IMR-90 (cell line): ENCODE measurements at regions not wholly inside any gene's neighbourhood (a gene's known extent, or its start where the extent isn't known, plus 50 kb on each side); places are given as distances from the start of the nearest gene placed in this dataset.

Experiments
- ATAC-seq: fragments of 200-7000 bp; cut with Tn5 transposase; 2 replicates; pipeline ENCODE4 v1.9.1; 2020; ENCODE audit warnings: low read depth, mild to moderate bottlenecking, moderate library complexity
- BruUV-seq: library from RNA; stranded (reverse); fragments of 400-500 nt; replicated peaks from 2 replicates; lab custom pipeline; 2021; lab: Mats Ljungman, UMichigan
- CTCF ChIA-PET: fragments of 300-600 bp; formaldehyde crosslinking; extraction: SDS; loops from one replicate; lab custom pipeline; 2021; ENCODE audit warnings: antibody characterized with exemption; lab: Yijun Ruan, JAX
- POLR2A ChIA-PET: fragments of 300-600 bp; sonication (Branson Sonifier 250); formaldehyde crosslinking; loops from one replicate; lab custom pipeline; 2022; ENCODE audit warnings: antibody characterized with exemption; ENCODE audit not compliant: unreplicated experiment; lab: Charles Lee
- DNase-seq: peaks from one replicate; pipeline ENCODE4 v3.0.0; 2013
- H2AFZ ChIP-seq: replicated peaks from 2 replicates; pipeline ENCODE3; 2013; ENCODE audit warnings: low read length, mild to moderate bottlenecking; ENCODE audit not compliant: poor library complexity
- H2AK5ac ChIP-seq: 2 replicates; pipeline ENCODE4 v1.6.1; 2013; ENCODE audit warnings: low read depth, low read length, inconsistent platforms
- H2AK9ac ChIP-seq: replicated peaks from 2 replicates; pipeline ENCODE3; 2013; ENCODE audit warnings: mild to moderate bottlenecking, low read depth, low read length, moderate library complexity; ENCODE audit not compliant: poor library complexity
- H2BK120ac ChIP-seq: 2 replicates; pipeline ENCODE4 v1.6.1; 2013; ENCODE audit warnings: low read depth, low read length, inconsistent platforms
- H2BK15ac ChIP-seq: 3 replicates; pipeline ENCODE4 v1.6.1; 2013; ENCODE audit warnings: low read depth, low read length, inconsistent platforms
- H2BK20ac ChIP-seq: 2 replicates; pipeline ENCODE4 v1.6.1; 2013; ENCODE audit warnings: low read depth, mild to moderate bottlenecking, inconsistent platforms, low read length, moderate library complexity
- H2BK5ac ChIP-seq: 2 replicates; pipeline ENCODE4 v1.6.1; 2013; ENCODE audit warnings: mild to moderate bottlenecking, low read depth, low read length, inconsistent platforms; ENCODE audit not compliant: poor library complexity, severe bottlenecking
- H3K14ac ChIP-seq: replicated peaks from 2 replicates; pipeline ENCODE4 v1.6.1; 2013; ENCODE audit warnings: low read depth, low read length, inconsistent platforms
- H3K18ac ChIP-seq: 2 replicates; pipeline ENCODE4 v1.6.1; 2013; ENCODE audit warnings: low read depth, low read length, control low read depth
- H3K23ac ChIP-seq: 2 replicates; pipeline ENCODE4 v1.6.1; 2013; ENCODE audit warnings: low read depth, low read length, inconsistent platforms
- H3K27ac ChIP-seq: 2 replicates; pipeline ENCODE4 v1.5.1; 2013; ENCODE audit warnings: mild to moderate bottlenecking, control low read depth, low read length; ENCODE audit not compliant: insufficient read depth
- H3K27me3 ChIP-seq: 2 replicates; pipeline ENCODE4 v1.6.1; 2013; ENCODE audit warnings: low read length; ENCODE audit not compliant: control insufficient read depth, insufficient read depth
- H3K36me3 ChIP-seq: 2 replicates; pipeline ENCODE4 v1.6.1; 2013; ENCODE audit warnings: low read length, mixed read lengths; ENCODE audit not compliant: control insufficient read depth, insufficient read depth
- H3K4ac ChIP-seq: 2 replicates; pipeline ENCODE4 v1.6.1; 2013; ENCODE audit warnings: low read depth, low read length, inconsistent platforms
- H3K4me1 ChIP-seq: 2 replicates; pipeline ENCODE4 v1.6.1; 2013; ENCODE audit warnings: low read length, mixed read lengths; ENCODE audit not compliant: control insufficient read depth, insufficient read depth
- H3K4me2 ChIP-seq: 2 replicates; pipeline ENCODE4 v1.6.1; 2013; ENCODE audit warnings: low read depth, mild to moderate bottlenecking, control low read depth, low read length, moderate library complexity
- H3K4me3 ChIP-seq: 2 replicates; pipeline ENCODE4 v1.5.1; 2013; ENCODE audit warnings: low read depth, mild to moderate bottlenecking, control low read depth, low read length, moderate library complexity; ENCODE audit not compliant: insufficient read depth
- H3K56ac ChIP-seq: 2 replicates; pipeline ENCODE4 v1.6.1; 2013; ENCODE audit warnings: low read length, inconsistent platforms; ENCODE audit not compliant: insufficient read depth; ENCODE audit errors: extremely low read depth
- H3K79me1 ChIP-seq, 2 experiments: 2 replicates each; pipeline ENCODE4 v1.6.1; 2013; ENCODE audit warnings: low read length in 2 of 2, inconsistent platforms in 1 of 2, low read depth in 1 of 2
- H3K9ac ChIP-seq: 2 replicates; pipeline ENCODE4 v1.6.1; 2013; ENCODE audit warnings: low read depth, low read length, control low read depth
- H3K9me1 ChIP-seq: 2 replicates; pipeline ENCODE4 v1.6.1; 2013; ENCODE audit warnings: low read length, inconsistent platforms; ENCODE audit not compliant: insufficient read depth
- H3K9me3 ChIP-seq: 2 replicates; pipeline ENCODE4 v1.6.1; 2013; ENCODE audit warnings: low read length; ENCODE audit not compliant: control insufficient read depth, insufficient read depth
- H4K20me1 ChIP-seq: 2 replicates; pipeline ENCODE4 v1.6.1; 2013; ENCODE audit warnings: low read length, inconsistent platforms; ENCODE audit not compliant: insufficient read depth
- H4K5ac ChIP-seq: 2 replicates; pipeline ENCODE4 v1.6.1; 2013; ENCODE audit warnings: mild to moderate bottlenecking, low read depth, low read length, control low read depth
- H4K8ac ChIP-seq, 2 experiments: 2 replicates each; pipeline ENCODE4 v1.6.1; 2013; ENCODE audit warnings: low read depth in 2 of 2, low read length in 2 of 2, control low read depth in 1 of 2, inconsistent platforms in 1 of 2
- H4K91ac ChIP-seq: 2 replicates; pipeline ENCODE4 v1.6.1; 2013; ENCODE audit warnings: low read depth, low read length, inconsistent platforms; ENCODE audit not compliant: insufficient read depth
- BHLHE40 ChIP-seq: fragments of 150-350 bp; IDR thresholded peaks from 2 replicates; pipeline ENCODE4 v1.6.1; 2016; ENCODE audit warnings: mild to moderate bottlenecking, low read depth, low read length
- CHD1 ChIP-seq: IDR thresholded peaks from 2 replicates; pipeline ENCODE4 v1.6.1; 2012; ENCODE audit warnings: low read depth, low read length, improper control_type of control experiment
- ELK1 ChIP-seq: fragments of 150-350 bp; IDR thresholded peaks from 2 replicates; pipeline ENCODE4 v1.6.1; 2016; ENCODE audit warnings: low read depth, mild to moderate bottlenecking, low read length, moderate library complexity, borderline replicate concordance
- MAFK ChIP-seq: IDR thresholded peaks from 2 replicates; pipeline ENCODE4 v1.6.1; 2012; ENCODE audit warnings: low read depth, low read length, improper control_type of control experiment
- POLR2A ChIP-seq: IDR thresholded peaks from 2 replicates; pipeline ENCODE4 v1.6.1; 2012; ENCODE audit warnings: mild to moderate bottlenecking, low read depth, low read length
- RCOR1 ChIP-seq: IDR thresholded peaks from 2 replicates; pipeline ENCODE4 v1.6.1; 2012; ENCODE audit warnings: mild to moderate bottlenecking, low read length, improper control_type of control experiment; ENCODE audit not compliant: insufficient replicate concordance
- RFX5 ChIP-seq: IDR thresholded peaks from 2 replicates; pipeline ENCODE4 v1.8.0; 2012; ENCODE audit warnings: low read depth, mild to moderate bottlenecking, low read length, moderate library complexity
- SMC3 ChIP-seq: fragments of 150-350 bp; IDR thresholded peaks from 2 replicates; pipeline ENCODE4 v1.6.1; 2016; ENCODE audit warnings: low read depth, mild to moderate bottlenecking, antibody characterized with exemption, low read length, moderate library complexity
- WGBS, 2 experiments: methylation state at CpG; one replicate each; pipeline versions ENCODE4 v1.1.5 to v1.1.7; 2013; ENCODE audit warnings: missing lambda C conversion rate in 2 of 2; ENCODE audit not compliant: insufficient read length in 1 of 2; ENCODE audit errors: extremely low coverage in 2 of 2; 5-methylcytosine and 5-hydroxymethylcytosine counted together
- dilution Hi-C: fragments of 300-500 bp; cut with HindIII; formaldehyde crosslinking; loops from one replicate; pipeline ENCODE4 v1.14.3; 2018; ENCODE audit warnings: low sequenced_read_pairs; ENCODE audit not compliant: unreplicated experiment
- in situ Hi-C: fragments of 300-500 bp; cut with MboI; formaldehyde crosslinking; loops from 3 replicates; pipeline ENCODE4 v1.14.3; 2019; ENCODE audit warnings: low sequenced_read_pairs, inconsistent platforms, mixed read lengths
- intact Hi-C: fragments of 100-400 bp; cut with micrococcal nuclease; formaldehyde crosslinking; loops from 2 replicates; pipeline ENCODE4 v1.10.0; 2022
- TF ChIP-seq, protein P1 (sequence below): fragments of 150-350 bp; IDR thresholded peaks from 2 replicates; pipeline ENCODE4 v1.6.1; 2017; ENCODE audit warnings: mild to moderate bottlenecking, antibody characterized with exemption, low read length, low read depth

- H4K20me1 ChIP-seq = no peaks in the 10 kb centered on the region
- H2AK5ac ChIP-seq = no peak overlapping the region
- H4K5ac ChIP-seq = no peak overlapping the region
- no peak overlapping the region for H2AFZ ChIP-seq
- no peaks in the 10 kb centered on the region for H3K9me1 ChIP-seq
- TF ChIP-seq POLR2A (no peak), RFX5 (no peak), BHLHE40 (no peak), RCOR1 (no peak), CHD1 (no peak), SMC3 (no peak), MAFK (no peak), ELK1 (no peak)
- TF ChIP-seq, protein P1, sequence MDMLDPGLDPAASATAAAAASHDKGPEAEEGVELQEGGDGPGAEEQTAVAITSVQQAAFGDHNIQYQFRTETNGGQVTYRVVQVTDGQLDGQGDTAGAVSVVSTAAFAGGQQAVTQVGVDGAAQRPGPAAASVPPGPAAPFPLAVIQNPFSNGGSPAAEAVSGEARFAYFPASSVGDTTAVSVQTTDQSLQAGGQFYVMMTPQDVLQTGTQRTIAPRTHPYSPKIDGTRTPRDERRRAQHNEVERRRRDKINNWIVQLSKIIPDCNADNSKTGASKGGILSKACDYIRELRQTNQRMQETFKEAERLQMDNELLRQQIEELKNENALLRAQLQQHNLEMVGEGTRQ = no peak
- in situ Hi-C loops (no loop called here), intact Hi-C loops (no loop called here), dilution Hi-C loops (no loop called here)
- H3K4me2 ChIP-seq = no peak overlapping the region
- H3K9ac ChIP-seq = no peak overlapping the region
- H3K79me1 ChIP-seq = no peaks in the 10 kb centered on the region
- no peak overlapping the region for H4K91ac ChIP-seq
- CTCF ChIA-PET = no interaction called here
- H3K9me3 ChIP-seq = no peaks in the 10 kb centered on the region
- no peak overlapping the region for H3K14ac ChIP-seq
- no peak overlapping the region for H3K27ac ChIP-seq
- no peak overlapping the region for H2BK15ac ChIP-seq
- DNase-seq (no peak), ATAC-seq (no peak)
- H3K4ac ChIP-seq = no peak overlapping the region
- no peak overlapping the region for H4K8ac ChIP-seq
- H3K27me3 ChIP-seq = no peaks in the 10 kb centered on the region
- no peaks in the 10 kb centered on the region for H3K36me3 ChIP-seq
- POLR2A ChIA-PET = no interaction called here
- no peaks in the 10 kb centered on the region for H3K4me1 ChIP-seq
- no peak overlapping the region for H2BK120ac ChIP-seq
- H2AK9ac ChIP-seq = no peak overlapping the region
- no peak overlapping the region for H3K23ac ChIP-seq
- no peak overlapping the region for H3K4me3 ChIP-seq
- H3K18ac ChIP-seq = no peak overlapping the region
- no peak overlapping the region for H2BK20ac ChIP-seq
- BruUV-seq = no TSS peak
- H3K56ac ChIP-seq = no peak overlapping the region
- no peak overlapping the region for H2BK5ac ChIP-seq
- no CpG with 5 or more reads among the region's 1 CpG for WGBS, 2 experiments
Measured at GRCh38 chr4:28475381-28475780, 1614.7 kb downstream of the STIM2 start.
